RWPE1 (cell line): ENCODE measurements at regions not wholly inside any gene's neighbourhood (a gene's known extent, or its start where the extent isn't known, plus 50 kb on each side); places are given as distances from the start of the nearest gene placed in this dataset.

Source experiments
- CTCF ChIA-PET: fragments of 350-600 bp; sonication (Branson Sonifier 250); formaldehyde crosslinking; extraction: SDS; loops from one replicate; lab custom pipeline; 2021; lab: Yijun Ruan, JAX
- POLR2A ChIA-PET: fragments of 400-600 bp; formaldehyde crosslinking; extraction: SDS; loops from one replicate; lab custom pipeline; 2020; ENCODE audit warnings: antibody characterized with exemption; ENCODE audit not compliant: low non-redundant PET; lab: Yijun Ruan, JAX
- DNase-seq: peaks from one replicate; pipeline ENCODE4 v3.0.0; 2012; ENCODE audit warnings: low spot score
- H3K27ac ChIP-seq: fragments of 450-650 bp; 2 replicates; pipeline ENCODE4 v1.5.1; 2017
- CTCF ChIP-seq: fragments of 450-650 bp; conservative IDR thresholded peaks from 2 replicates; pipeline ENCODE4 v1.5.1; 2017; ENCODE audit warnings: low read depth, mild to moderate bottlenecking

DNA sequence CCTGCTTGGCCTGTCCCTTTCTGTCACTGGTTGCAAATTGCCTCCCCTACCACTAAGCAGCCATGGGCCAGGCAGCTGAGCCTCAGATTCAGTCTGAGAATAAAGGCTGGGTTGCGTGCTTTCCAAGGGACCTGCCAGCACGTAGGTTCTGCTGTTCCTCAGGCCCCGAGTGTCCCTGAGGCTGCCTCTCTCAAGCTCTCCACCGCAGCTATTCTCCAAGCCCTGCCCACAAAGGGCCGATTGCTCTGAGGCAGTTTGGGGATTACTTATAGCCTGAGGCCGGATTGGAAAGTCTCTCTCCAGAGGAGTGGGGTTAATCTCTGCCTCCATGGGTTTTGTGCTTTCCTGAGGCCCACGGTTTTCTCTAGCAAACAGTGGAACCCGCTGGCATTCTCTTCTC lies 590.7 kb downstream of the BCOR start:
- ChIA-PET POLR2A (no interaction called here), CTCF (no interaction called here)
- DNase-seq = no peak
- no peak overlapping the region for H3K27ac ChIP-seq
- TF ChIP-seq CTCF = no peak

- no peak overlapping the region for H3K27ac ChIP-seq
- CTCF ChIA-PET = interaction anchor here (0.6 kb wide), 1 partner anchor 60 kb away, joined by 3 read pairs; no protein-coding TSS in a partner anchor
- TF ChIP-seq CTCF = no peak
- DNase-seq = no peak
- POLR2A ChIA-PET = no interaction called here
Observed at GRCh38 chrX:39507617-39508299, 590.0 kb downstream of the BCOR start.

- CTCF ChIA-PET = interaction anchor here (0.6 kb wide), 1 partner anchor 60 kb away, joined by 3 read pairs; no protein-coding TSS in a partner anchor
- no peak for TF ChIP-seq CTCF
- POLR2A ChIA-PET = no interaction called here
Observed at GRCh38 chrX:39508300-39508692, 589.5 kb downstream of the BCOR start.

GRCh38 chrX:39509157-39509556 lies 588.6 kb downstream of the BCOR start:
- no peak for DNase-seq

More at GRCh38 chrX:39508300-39508692, 589.5 kb downstream of the BCOR start:
- no peak overlapping the region for H3K27ac ChIP-seq
- DNase-seq = no peak

DNA sequence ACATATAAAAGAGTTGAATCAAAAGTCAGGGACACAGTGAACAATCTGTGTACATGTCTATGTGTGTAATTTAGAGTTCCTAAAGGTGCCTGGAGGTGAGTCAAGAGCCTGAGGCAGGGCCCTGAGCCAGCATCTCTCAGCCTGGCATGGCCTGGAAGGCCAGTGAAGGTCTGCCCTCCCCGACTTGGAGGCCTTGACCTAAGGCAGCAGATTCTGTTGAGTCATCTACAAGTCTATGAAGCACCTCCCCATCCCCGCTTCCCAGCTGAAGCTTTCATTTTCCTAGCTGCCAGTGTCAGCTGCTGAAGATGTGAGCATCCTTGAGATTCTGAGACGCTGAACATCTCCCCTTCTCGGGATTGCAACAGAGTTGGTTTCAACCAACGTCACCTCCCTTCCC lies 583.9 kb downstream of the BCOR start:
- POLR2A ChIA-PET = no interaction called here

More at GRCh38 chrX:39509157-39509556, 588.6 kb downstream of the BCOR start:
- ChIA-PET POLR2A (no interaction called here), CTCF (no interaction called here)
- TF ChIP-seq CTCF = no peak
- H3K27ac ChIP-seq = no peak overlapping the region

GRCh38 chrX:39514801-39515200 lies 583.0 kb downstream of the BCOR start:
- no peak for TF ChIP-seq CTCF
- ChIA-PET CTCF (no interaction called here), POLR2A (no interaction called here)
- H3K27ac ChIP-seq = no peak overlapping the region
- no peak for DNase-seq

More for the DNA sequence above, 583.9 kb downstream of the BCOR start:
- DNase-seq = no peak
- no peak overlapping the region for H3K27ac ChIP-seq
- no peak for TF ChIP-seq CTCF
- CTCF ChIA-PET = interaction anchor here (0.7 kb wide), 1 partner anchor 317 kb away, joined by 5 read pairs; no protein-coding TSS in a partner anchor
